ENCODE measurements at regions not wholly inside any gene's neighbourhood (a gene's known extent, or its start where the extent isn't known, plus 50 kb on each side); places are given as distances from the start of the nearest gene placed in this dataset.

DNA sequence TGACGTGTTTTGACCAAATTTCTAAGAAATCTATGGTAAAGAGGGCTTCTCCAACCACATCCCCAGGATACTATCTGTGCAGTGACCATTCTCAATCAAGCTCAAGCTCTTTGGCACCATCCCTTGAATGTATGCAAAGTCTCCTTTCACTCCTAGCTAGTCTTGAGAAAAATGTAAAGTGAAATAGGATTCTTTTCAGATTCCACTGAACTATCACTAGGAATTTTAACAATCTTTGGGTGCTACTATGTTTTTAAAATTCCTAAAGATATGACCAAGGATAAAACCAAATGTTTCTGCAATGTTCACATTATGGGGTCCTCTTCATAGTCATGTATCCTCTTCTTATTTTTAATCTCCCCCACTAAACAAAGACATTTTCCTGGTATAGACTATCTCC, 107.8 kb downstream of the TMCO5A start:
- no peak overlapping the region for H3K18ac ChIP-seq (ENCODE audit: extremely low read depth, low read length)
- CTCF ChIA-PET (ENCODE audit: partially characterized antibody): interaction anchor here (0.5 to 1.0 kb wide), 2 partner anchors 29 to 508 kb away, joined by 3 read pairs; no protein-coding TSS in a partner anchor
- no peaks in the 10 kb centered on the region for H3K79me2 ChIP-seq (ENCODE audit: control insufficient read depth in 1 of 2, insufficient read depth in 2 of 2, low read length in 2 of 2)
- H4K20me1 ChIP-seq (replicated peaks in 1 of 2; ENCODE audit: control insufficient read depth in 1 of 2, insufficient read depth in 2 of 2, low read length in 2 of 2): no peaks in the 10 kb centered on the region
- H2AK5ac ChIP-seq (ENCODE audit: low read depth, low read length): no peak overlapping the region
- no peaks in the 10 kb centered on the region; a peak in 2 of 7 replicates for H3K4me1 ChIP-seq (replicated peaks in 1 of 4; ENCODE audit: control insufficient read depth in 3 of 4, insufficient read depth in 4 of 4, low read length in 3 of 4)
- no peak overlapping the region for H3K56ac ChIP-seq (replicated peaks; ENCODE audit: insufficient read length, low read depth, low read length)
- H2BK120ac ChIP-seq (replicated peaks; ENCODE audit: low read depth, low read length): no peak overlapping the region
- H4K8ac ChIP-seq (ENCODE audit: extremely low read depth, insufficient read depth, low read length): no peak overlapping the region
- no peak overlapping the region for H3K4me3 ChIP-seq (ENCODE audit: extremely low read depth in 1 of 4, insufficient read depth in 2 of 4, low read depth in 3 of 4, low read length in 4 of 4)
- no peak overlapping the region for H2BK20ac ChIP-seq (ENCODE audit: low read length)
- no peak overlapping the region for H2BK5ac ChIP-seq (ENCODE audit: low read depth, low read length)
- no peak overlapping the region for H4K91ac ChIP-seq (replicated peaks; ENCODE audit: insufficient read length, low read length)
- H3K14ac ChIP-seq (ENCODE audit: insufficient read length): no peak overlapping the region
- H3K79me1 ChIP-seq (ENCODE audit: low read depth, low read length): no peaks in the 10 kb centered on the region
- 89% methylated on average over 1 of the region's 1 CpG; no CpG with 5 or more reads in 1 of the 2 experiments for WGBS, 2 experiments (ENCODE audit: extremely low coverage in 1 of 2, insufficient coverage in 1 of 2, insufficient read length in 1 of 2, insufficient replicate concordance in 2 of 2, low coverage in 1 of 2, low lambda C conversion rate in 2 of 2, missing lambda C conversion rate in 1 of 2)
- DNase-seq (ENCODE audit: low read depth in 1 of 2, low spot score in 2 of 2) (no peak), FAIRE-seq (no peak)
- H4K5ac ChIP-seq (ENCODE audit: insufficient read length, low read depth, low read length): no peak overlapping the region
- H3K9ac ChIP-seq (replicated peaks in 1 of 4; ENCODE audit: extremely low read depth in 1 of 4, low read depth in 3 of 4, low read length in 3 of 4): no peak overlapping the region
- no peak overlapping the region for H3K4me2 ChIP-seq (ENCODE audit: insufficient read depth in 1 of 2, low read depth in 2 of 2, low read length in 2 of 2)
- 0 out of 2 replicates have a peak overlapping the region, but pooled peaks have one; percentile 36 for H2AFZ ChIP-seq (ENCODE audit: low read length)
- POLR2A ChIA-PET (ENCODE audit: partially characterized antibody): interaction anchor here (0.6 to 1.1 kb wide), 3 partner anchors 8 to 209 kb away, joined by 3 to 4 read pairs (median 3); no protein-coding TSS in a partner anchor
- H3K27me3 ChIP-seq (replicated peaks in 1 of 4; ENCODE audit: control insufficient read depth in 3 of 4, extremely low read depth in 1 of 4, insufficient read depth in 3 of 4, low read length in 3 of 4): no peaks in the 10 kb centered on the region
- H3K9me3 ChIP-seq (ENCODE audit: insufficient read depth in 2 of 2, low read depth in 1 of 2, low read length in 1 of 2): no peaks in the 10 kb centered on the region
- H3K27ac ChIP-seq (ENCODE audit: low read depth, low read length): no peak overlapping the region
- no peak overlapping the region for H3K23ac ChIP-seq (ENCODE audit: insufficient read length)
- no peak overlapping the region for H2BK15ac ChIP-seq (ENCODE audit: low read length)
- H3K23me2 ChIP-seq (ENCODE audit: low read depth, low read length): no peaks in the 10 kb centered on the region
- no peak overlapping the region for H3K4ac ChIP-seq (replicated peaks; ENCODE audit: insufficient read length, low read depth, low read length)
- no peak overlapping the region for H2BK12ac ChIP-seq (ENCODE audit: low read depth, low read length)
- H3K36me3 ChIP-seq (ENCODE audit: control insufficient read depth in 2 of 4, insufficient read depth in 4 of 4, low read length in 3 of 4): no peaks in the 10 kb centered on the region
- no peak for TF ChIP-seq FOSL1 (IDR thresholded peaks at IDR 0.05; ENCODE audit: insufficient read depth, low read depth, low read length)
- no peak for TF ChIP-seq NRF1 (IDR thresholded peaks at IDR 0.05; ENCODE audit: low read depth, low read length)
- no peak for TF ChIP-seq RNF2 (IDR thresholded peaks at IDR 0.05; ENCODE audit: borderline replicate concordance, low read depth, low read length, missing control alignments, poor library complexity, severe bottlenecking)
- no peak for TF ChIP-seq RXRA (IDR thresholded peaks at IDR 0.05; ENCODE audit: insufficient read depth, low read depth, low read length)
- no peak for TF ChIP-seq SP2 (IDR thresholded peaks at IDR 0.05; ENCODE audit: low read length)
- TF ChIP-seq GTF2F1 (IDR thresholded peaks at IDR 0.05; ENCODE audit: borderline replicate concordance, low read depth, low read length): no peak
- TF ChIP-seq POLR2AphosphoS5 (IDR thresholded peaks at IDR 0.05; ENCODE audit: low read depth, low read length): no peak
- no peak for TF ChIP-seq TAF1 (IDR thresholded peaks at IDR 0.05; ENCODE audit: low read depth, low read length)
- TF ChIP-seq SUZ12 (IDR thresholded peaks at IDR 0.05; ENCODE audit: low read length): no peak
- no peak for TF ChIP-seq RAD21 (IDR thresholded peaks at IDR 0.05 in 1 of 2, conservative IDR thresholded peaks at IDR 0.05 in 1 of 2; ENCODE audit: low read depth in 2 of 2, low read length in 2 of 2)
- no peak for TF ChIP-seq TBP (IDR thresholded peaks at IDR 0.05; ENCODE audit: low read depth, low read length)
